ENCODE measurements at regions not wholly inside any gene's neighbourhood (a gene's known extent, or its start where the extent isn't known, plus 50 kb on each side); places are given as distances from the start of the nearest gene placed in this dataset.
"Not testable (repeated sequence)": the region's sequence is repeated elsewhere in the genome, so short reads cannot be mapped to it uniquely, and the experiment has no call there.

DNA sequence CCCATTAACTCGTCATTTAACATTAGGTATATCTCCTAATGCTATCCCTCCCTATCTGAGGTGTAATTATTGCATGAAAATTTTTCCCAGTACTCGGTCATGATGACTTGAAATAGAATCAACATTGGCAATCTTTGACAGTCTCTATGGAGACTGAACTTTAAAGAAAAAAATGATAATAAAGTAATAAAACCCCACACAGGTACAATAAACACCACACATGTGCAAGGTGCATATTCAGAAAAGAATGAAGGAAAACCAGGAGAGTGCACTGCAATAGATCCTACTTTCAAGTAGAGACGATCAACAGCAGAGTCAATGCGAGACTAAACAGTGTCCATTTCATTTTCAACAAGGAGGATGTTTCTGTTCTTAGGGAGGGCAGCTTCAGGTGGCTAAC is 1253.8 kb upstream of the TMEM132C start:
- DNase-seq (ENCODE audit: low read depth, low spot score) = no peak

DNA sequence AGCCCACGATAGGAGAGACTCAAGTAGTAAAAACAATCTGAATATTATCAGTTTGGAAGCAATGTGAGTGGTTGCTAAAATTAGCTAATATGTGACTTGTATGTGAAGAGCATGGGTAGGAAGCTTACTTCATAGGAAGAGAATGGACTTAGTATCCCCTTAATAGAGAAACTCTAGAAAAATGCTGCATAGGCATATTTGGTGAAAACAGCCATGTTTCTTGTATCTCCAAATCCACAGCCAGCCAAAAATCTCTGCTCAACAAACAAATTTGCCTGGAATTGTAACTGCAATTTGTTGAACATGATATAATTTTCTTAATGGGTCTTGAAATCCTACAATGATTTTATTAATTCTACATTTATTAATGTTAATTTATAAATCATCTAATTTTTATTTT is 1252.9 kb upstream of the TMEM132C start:
- DNase-seq (ENCODE audit: low read depth, low spot score) = no peak

DNA sequence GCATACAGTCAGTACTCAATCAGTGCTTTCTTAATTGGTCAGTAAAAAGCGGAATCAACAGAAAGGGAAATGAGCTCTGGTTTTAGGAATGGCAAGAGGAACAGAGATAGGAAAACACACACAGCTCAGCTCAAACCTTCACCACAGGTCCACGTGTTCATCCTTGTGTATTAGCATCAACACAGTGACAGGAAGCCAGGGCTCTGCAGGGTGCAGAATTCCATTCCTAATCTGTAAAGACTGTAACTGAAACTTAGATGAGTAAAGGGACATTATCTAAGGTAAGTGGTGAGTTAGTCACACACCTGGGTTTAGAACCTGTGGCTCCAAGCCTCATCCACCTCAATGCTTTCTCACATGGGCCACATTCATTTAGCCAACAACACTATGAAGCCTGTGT is 1242.2 kb upstream of the TMEM132C start:
- no peak for DNase-seq (ENCODE audit: low read depth, low spot score)

DNA sequence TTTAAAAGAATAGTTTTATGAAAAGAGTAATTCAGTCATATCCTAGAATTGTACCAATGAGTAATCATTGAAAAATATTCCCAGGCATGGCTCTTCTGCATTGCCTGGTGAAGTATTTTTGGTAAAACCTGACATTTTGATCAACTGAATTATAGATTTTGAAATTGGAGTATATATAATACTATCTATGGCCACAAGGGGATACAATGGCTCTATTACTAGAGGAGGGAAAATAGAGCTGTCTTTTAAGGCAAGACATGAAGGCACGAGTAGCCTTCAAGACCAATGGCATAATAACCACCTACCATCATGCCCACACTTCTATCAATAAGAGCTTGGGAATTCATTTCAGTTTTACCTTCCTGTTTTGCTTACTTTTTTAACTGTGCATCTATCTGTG is 1241.4 kb upstream of the TMEM132C start:
- no peak for DNase-seq (ENCODE audit: low read depth, low spot score)

DNA sequence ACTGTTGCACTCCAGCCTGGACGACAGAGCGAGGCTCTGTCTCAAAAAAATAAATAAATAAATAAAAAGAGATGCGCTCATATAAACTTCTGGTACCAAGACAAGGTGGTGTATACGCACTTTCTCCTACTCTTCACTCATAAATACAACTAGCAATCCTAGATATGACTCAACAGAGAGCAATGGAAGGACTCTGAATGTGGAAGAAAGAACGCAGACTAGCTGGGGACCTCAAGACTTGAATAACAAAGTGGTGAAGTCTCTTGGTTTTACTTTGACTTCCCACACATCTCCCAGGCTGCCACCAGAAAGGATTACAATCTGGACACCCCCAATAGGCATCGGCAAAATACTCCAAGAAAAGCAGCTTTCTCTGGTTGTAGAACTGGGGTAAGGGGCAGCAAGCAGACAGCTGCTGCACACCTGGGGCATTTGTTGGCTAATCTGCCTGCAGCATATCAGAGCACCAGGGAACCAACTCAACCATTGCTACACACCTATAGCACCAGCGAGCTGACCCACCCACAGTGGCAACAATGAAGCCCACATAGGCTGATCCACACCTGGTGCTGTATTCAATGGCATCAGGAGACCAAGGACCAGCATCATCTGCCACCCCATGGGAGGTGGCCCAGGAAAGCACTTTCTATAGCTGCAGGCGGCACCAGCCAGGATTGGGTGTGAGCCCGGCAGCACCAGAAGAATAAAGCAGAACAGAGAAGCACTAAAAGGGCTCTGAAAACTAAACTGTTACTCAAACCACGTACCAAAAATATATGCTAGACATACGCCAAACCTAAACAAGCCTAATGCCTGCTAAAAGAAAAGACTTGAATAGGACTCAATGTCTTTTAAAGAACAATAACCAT is 1231.7 kb upstream of the TMEM132C start:
- peak; percentile 59 for DNase-seq (ENCODE audit: low read depth, low spot score)

DNA sequence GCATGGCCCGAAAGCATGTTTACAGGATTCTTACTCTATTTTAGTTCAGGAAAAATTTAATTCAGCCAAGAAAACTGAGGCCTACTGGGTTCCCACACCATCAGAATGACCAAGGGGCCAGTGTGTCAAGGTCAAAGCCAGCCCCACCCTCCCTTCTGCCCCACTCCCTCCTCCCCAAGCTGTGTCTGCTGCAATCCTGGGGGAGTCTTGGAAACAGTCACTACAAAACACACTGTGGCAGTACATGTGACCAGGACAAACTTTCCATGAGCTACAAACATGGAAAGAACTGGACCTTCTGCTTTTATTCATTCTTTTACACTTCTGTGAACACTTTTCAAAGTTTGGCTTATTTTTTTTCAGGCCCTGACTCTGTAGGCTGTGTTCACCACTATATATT is 1228.8 kb upstream of the TMEM132C start:
- DNase-seq (ENCODE audit: low read depth, low spot score) = no peak

DNA sequence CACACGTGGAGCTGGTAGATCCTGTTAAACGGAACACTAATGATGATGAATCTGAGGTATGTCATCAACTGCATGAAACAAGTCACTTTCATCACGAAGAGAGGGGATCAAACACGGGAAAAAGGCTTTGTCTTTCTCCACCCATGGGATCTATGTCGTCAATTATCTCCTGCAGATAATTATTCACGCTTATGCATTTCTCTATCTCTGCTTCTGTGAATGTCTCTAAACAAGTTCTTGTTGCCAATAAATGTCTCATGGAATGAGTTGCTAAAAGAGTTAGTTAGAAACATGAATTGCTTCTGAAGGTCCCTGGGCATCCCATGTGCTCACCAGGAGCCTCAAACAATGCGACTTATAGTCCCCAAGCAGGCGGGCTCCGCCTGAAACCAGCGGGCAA is 1228.2 kb upstream of the TMEM132C start:
- DNase-seq (ENCODE audit: low read depth, low spot score) = no peak

DNA sequence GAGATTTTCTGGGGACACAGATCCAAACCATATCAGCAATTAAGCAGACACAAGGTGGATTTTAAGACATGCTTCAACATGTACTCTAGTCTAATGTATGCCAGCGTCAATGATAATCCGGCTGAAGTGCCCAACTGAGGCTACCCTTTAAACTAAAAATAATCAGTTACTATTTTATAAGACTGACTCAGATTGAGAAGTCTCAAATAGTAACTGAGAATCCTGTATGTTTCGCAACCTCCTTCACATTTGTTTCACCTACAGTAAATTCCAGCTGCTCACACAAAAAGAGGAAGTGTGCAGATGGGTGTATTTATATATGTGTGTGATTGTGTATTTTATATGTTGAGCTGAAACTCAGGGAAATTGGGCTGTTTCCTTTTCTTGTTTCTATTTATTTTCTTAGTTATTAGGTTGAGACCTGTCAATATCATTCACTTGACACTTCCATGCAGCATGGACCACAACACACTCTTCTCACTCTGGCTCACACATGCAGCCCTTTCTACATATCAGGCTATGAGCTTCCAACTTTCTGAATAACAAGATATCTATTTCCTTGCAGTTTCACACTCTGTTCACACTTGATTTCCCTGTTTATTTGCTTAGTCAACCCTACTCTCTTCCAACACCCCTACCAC is 1224.9 kb upstream of the TMEM132C start:
- no peak for DNase-seq (ENCODE audit: low read depth, low spot score)

DNA sequence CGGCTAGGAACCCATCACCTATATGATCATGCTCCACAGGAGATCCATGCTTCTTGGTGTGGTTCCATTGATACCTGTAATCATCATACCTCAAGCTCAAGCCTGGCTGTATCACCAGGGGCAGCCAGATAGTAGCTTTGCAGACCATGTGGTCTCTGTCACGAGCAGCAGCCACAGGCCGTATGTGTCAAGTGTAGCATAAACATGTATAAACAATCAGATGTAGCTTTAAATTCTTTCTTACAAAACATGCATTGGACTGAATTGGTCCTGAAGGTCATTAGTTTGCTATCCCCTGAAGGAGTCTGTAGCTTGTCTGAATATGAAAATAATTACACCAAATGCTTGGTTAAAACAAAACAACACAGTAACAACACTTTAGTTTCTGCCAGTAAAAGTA is 1223.2 kb upstream of the TMEM132C start:
- no peak for DNase-seq (ENCODE audit: low read depth, low spot score)

DNA sequence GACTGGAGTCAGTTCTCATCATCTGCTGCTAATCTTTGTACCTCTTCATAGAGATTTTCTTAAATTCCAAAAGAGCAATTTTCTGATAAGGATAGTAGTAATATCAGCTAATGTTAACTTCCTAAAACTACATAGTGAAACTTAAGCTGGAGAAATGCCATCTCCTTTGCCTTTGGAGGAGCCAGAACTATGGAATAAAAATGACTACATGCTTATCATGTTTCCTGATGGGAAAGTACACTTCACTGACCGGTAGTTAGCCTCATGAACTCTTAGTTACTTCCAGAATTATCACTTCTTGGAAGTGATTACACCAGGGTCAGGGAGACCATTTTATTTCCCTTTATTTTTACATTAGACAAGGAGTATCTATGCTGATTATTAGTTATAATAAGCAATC is 1222.1 kb upstream of the TMEM132C start:
- DNase-seq (ENCODE audit: low read depth, low spot score) = no peak

DNA sequence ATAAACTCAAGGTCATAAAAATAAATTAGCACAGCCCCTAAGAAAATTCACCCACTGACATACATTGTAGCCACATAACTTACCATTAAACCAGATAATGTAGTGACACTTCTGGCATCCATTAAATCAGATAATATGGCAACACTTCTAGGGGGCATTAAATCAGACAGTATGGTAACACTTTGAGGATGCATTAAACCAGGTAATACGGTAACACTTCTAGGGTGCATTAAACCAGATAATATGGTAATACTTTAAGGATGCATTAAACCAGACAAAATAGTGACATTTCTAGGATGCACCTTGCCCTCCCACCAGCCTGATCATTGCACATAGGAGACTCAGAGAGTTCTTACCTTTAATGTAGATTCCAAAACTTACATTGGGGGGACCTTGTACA is 1220.5 kb upstream of the TMEM132C start:
- no peak for DNase-seq (ENCODE audit: low read depth, low spot score)

DNA sequence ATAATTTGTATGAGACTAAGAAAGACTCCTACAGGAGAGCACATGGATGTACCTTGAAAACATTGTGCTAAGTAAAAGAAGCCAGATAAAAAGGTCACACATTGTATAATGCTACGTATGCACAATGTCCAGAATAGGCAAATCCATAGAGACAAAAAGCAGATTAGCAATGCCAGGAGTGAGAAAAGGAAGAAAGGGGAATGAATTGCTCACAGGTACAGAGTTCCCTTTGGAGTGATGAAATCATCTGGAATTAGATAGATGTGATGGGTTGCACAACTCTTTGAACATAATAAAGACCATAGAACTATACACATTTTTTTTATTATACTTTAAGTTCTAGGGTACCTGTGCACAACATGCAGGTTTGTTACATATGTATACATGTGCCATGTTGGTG is 1218.9 kb upstream of the TMEM132C start:
- DNase-seq (ENCODE audit: low read depth, low spot score) = no peak

DNA sequence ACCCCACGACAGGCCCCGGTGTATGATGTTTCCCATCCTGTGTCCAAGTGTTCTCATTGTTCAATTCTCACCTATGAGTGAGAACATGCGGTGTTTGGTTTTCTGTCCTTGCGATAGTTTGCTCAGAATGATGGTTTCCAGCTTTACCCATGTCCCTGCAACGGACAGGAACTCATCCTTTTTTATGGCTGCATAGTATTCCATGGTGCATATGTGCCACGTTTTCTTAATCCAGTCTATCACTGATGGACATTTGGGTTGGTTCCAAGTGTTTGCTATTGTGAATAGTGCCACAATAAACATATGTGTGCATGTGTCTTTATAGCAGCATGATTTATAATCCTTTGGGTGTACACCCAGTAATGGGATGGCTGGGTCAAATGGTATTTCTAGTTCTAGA is 1218.4 kb upstream of the TMEM132C start:
- not testable (repeated sequence) for DNase-seq (ENCODE audit: low read depth, low spot score)

DNA sequence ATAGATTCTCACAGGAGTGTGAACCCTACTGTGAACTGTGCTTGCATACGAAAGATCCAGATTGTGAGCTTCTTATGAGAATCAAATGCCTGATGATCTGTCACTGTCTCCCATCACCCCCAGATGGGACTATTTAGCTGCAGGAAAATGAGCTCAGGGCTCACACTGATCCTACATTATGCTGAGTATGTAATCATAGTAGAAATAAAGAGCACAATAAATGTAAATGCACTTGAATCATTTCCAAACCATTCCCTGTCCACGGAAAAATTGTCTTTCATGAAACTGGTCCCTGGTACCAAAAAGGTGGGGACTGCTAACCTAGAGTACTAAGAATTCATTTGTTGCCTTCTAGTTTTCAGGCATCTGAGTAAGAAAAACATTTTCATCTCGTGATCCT is 1215.8 kb upstream of the TMEM132C start:
- DNase-seq (ENCODE audit: low read depth, low spot score) = no peak

DNA sequence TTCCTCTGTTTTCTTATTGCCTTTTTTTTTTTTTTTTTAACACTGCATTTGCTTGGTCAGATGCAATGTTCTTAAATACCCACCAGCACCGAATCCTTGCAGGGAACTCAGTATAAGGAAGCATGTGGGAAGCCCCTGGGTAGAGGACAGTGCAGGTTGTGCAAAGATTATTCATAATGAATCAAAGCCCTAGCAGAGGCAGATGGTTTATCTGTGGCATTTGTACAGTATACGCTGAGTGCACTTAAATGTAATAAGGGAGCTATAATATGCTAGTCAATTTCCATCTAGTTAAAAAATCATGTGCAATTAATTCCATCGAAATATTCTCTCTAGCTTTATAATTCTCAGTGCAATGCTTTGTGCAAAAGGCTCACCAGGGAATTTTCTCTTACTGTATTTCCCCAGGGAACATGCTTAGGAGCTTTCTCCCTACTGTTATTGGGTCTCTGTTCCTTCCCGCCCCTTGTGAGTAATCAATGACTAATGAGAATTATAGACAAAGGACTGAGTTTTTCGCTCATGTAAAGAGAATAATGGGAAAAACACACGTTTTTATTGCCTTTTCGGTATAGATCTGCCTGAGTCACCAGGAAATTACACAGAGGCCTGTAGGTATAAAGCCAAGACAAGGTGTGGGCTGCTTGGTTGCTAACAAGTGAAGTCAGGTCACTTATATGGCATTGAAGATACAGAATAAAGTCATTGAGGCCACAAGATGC is 1214.3 kb upstream of the TMEM132C start:
- peak; percentile 37 for DNase-seq (ENCODE audit: low read depth, low spot score)

DNA sequence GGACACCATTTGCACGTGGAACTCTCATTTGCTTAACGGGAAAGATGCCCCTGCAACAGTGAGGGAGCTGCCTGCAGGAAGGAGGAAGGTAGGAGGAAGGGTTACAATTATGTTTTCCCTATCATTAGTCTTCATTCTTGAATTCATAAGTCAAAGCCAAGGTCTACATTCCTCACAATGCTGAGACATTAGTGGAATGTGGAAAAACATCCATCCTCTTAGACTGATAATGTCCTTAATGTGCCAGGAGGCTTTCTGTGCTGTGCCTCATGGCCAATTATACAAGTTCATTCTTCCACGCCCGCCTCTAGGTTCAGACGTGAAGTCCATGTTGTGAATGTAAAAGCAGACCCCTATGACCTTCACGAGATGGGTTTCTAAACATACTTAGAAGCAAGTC is 1212.4 kb upstream of the TMEM132C start:
- DNase-seq (ENCODE audit: low read depth, low spot score) = peak; percentile 71

DNA sequence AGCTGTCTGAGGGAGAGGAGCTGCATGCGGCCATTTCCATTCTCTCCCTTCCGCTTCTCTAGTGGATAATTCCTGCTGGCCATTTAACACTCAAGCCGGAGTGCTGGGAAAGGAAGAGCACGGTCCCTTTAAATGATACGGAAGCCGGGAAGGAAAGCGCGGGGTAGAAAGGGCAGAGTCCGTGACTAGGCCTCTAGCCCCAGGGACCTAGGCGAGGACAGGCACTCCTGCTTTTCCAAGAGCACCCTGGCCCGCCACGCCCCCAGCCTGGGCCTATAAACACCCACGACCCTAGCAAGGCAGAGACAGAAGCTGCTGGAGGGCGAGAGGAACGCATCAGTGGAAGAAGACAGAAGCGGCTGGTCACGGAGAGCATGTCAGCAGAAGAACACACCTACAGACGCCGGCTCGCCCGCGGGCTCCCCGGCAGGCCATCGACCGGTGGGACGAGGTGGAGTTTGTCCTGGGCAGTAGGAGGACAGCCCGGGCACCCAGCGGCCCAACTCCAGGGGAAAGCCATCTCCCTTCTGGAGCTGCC is 1206.6 kb upstream of the TMEM132C start:
- no peak for DNase-seq (ENCODE audit: low read depth, low spot score)

DNA sequence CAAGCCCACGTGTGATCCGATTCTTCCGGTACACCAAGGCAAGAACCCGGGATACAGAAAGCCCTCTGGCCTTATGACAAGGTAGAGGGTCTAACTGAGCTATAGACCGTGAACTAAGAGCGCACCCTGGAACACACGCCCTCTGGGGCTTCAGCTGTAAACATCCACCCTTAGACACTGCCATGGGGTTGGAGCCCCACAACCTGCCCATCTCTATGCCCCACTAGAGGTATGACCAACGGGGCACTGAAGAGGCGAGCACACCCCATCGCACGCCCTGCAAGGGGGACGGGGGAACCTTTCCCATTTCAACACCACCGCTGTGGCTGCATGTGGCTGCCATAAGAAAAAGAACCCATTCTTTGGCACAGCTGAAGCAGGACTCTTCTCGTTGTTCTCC is 1206.0 kb upstream of the TMEM132C start:
- no peak for DNase-seq (ENCODE audit: low read depth, low spot score)

DNA sequence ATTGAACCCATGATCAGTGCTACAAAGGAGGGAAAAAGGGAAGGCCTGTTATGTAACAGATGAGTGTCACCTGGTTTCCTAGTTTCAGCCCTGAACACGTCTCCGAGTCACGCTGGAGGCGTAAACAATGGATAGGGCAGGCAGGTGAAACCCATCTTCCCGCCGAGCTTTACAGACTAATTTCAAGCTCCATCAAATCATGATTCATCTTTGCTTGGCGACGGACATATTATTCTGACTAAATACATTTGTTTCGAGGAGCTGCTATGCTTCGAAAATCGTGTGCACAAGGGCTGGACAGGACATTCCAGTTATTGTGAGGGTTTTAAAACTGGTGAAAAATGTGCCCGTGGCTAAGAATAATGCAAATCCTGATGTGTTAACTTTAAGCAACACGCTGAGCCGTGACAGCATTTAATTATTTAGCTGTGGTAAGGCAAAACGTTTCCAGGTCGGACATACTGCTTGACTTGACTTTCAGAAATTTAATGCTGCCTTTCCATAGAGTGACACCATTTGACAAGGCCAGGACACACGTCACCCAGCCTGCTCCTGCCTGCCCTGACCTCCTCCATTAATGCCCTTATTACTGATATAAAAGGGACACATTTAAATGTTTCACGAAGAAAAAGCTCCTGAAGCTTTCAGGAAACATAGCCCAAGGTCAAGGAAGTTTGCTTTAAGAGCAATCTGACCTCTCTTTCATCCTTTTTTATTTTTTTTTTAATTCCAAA is 1203.5 kb upstream of the TMEM132C start:
- DNase-seq (ENCODE audit: low read depth, low spot score) = peak; percentile 31

DNA sequence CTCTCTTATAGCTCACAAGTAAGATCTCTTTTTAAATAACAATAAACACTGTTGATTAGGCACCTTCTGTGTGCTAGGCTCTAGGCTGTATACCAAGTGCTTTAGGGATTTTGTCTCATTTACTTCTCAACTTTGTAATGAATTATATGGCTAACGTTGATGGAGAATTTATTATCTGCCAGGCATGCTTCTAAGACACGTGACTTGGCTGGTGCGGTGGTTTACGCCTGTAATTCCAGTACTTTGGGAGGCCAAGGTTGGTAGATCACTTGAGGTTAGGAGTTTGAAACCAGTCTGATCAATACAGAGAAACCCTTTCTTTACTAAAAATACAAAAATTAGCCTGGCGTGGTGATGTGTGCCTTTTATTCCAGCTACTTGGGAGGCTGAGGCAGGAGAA is 1202.8 kb upstream of the TMEM132C start:
- no peak for DNase-seq (ENCODE audit: low read depth, low spot score)

DNA sequence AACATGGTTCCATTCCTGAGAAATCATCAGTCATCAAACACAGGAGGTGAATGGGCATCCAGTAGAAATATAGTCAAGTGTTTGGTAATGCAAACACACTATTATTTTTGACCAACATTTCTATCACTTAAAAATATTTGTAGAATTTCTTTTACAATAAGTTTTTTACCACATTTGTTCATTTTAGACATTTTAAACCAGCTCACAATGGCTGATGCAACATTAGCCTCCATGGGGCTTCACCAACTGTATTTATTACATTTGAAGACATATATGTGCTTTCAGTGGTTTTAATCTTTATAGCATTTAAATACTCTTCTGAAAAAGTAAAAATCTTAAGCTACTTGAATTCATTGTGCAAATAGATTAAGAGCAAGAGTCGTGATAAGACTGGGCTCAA is 1201.4 kb upstream of the TMEM132C start:
- DNase-seq (ENCODE audit: low read depth, low spot score) = no peak
